ENCODE measurements at regions not wholly inside any gene's neighbourhood (a gene's known extent, or its start where the extent isn't known, plus 50 kb on each side); places are given as distances from the start of the nearest gene placed in this dataset.

DNA sequence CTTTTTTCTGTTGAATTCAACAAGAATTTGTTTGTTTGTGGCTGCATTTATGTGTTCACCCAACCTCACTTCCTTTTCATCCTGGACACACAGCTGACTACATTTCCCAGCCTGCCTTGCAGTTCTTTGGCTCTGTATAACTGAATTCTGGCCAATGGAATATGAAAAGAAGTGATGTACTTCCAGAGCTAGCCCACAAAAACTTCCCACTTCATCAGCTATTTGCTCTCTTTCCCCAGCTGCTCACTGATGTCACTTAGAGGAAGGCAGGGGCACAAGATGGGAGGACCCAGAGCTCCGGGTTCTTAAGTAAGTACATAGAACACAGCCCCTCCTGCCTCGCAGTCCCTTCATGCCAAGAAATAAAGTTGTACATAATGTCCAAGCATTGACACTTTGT lies 235.0 kb upstream of the FGGY start:
- Mint-ChIP-seq H3K4me1 (ENCODE audit: low read depth) (peaks cover 22% of the 10 kb centered on the region), H3K9me3 (ENCODE audit: low read depth) (peaks cover 3% of the 10 kb centered on the region), H3K27ac (ENCODE audit: unreplicated experiment) (peak overlapping the region; percentile 28), H3K4me3 (ENCODE audit: unreplicated experiment) (peak overlapping the region; percentile 65), H3K27me3 (ENCODE audit: low read depth) (no peaks in the 10 kb centered on the region), H3K36me3 (ENCODE audit: low read depth) (no peaks in the 10 kb centered on the region)
- TF ChIP-seq CTCF (IDR thresholded peaks at IDR 0.05) = no peak
- no peak for DNase-seq (ENCODE audit: low spot score)

DNA sequence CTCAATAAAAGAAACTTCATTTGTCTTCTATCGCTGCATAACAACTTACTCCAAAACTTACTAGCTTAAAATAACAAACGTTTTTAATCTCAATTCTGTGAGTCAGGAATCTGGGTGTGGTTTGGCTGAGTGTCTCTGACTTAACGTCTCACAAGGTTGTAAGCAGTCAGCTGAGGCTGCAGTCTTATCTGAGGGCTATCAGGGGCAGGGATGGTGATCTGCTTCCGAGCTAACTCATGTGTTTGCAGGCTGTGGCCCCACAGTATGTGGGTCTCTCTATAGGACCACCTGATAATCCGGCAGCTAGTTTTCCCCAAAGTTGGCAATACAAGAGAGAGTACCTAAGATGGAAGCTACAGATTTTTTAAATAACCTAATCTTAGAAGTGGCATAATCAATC lies 234.2 kb upstream of the FGGY start:
- Mint-ChIP-seq H3K4me1 (ENCODE audit: low read depth) (peaks cover 15% of the 10 kb centered on the region), H3K4me3 (ENCODE audit: unreplicated experiment) (no peak overlapping the region), H3K36me3 (ENCODE audit: low read depth) (no peaks in the 10 kb centered on the region), H3K27ac (ENCODE audit: unreplicated experiment) (no peak overlapping the region), H3K9me3 (ENCODE audit: low read depth) (peaks cover 3% of the 10 kb centered on the region), H3K27me3 (ENCODE audit: low read depth) (no peaks in the 10 kb centered on the region)
- TF ChIP-seq CTCF (IDR thresholded peaks at IDR 0.05) = no peak
- DNase-seq (ENCODE audit: low spot score) = no peak

DNA sequence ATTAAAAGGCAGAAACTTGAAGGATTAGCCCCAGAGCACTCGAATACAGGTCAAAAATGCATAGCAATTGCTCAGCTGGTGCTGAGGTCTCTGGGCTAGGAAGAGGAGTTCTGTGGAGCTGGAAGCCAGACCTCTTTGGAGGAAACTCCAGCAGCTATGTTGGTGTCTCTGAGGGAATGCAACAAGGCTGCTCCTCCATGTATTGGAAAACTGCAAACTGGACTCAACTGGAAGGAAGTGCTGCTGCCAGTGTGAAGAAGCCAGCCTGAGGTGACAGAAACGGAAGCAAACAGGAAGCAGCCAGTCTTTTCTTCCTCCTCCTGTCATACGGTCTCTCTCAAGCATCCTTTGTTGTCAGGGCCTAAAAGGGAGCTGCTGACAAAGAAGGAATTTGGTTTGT lies 233.4 kb upstream of the FGGY start:
- Mint-ChIP-seq H3K4me1 (ENCODE audit: low read depth) (peaks cover 12% of the 10 kb centered on the region), H3K27me3 (ENCODE audit: low read depth) (no peaks in the 10 kb centered on the region), H3K4me3 (ENCODE audit: unreplicated experiment) (no peak overlapping the region), H3K36me3 (ENCODE audit: low read depth) (no peaks in the 10 kb centered on the region), H3K27ac (ENCODE audit: unreplicated experiment) (no peak overlapping the region), H3K9me3 (ENCODE audit: low read depth) (peaks cover 3% of the 10 kb centered on the region)
- no peak for DNase-seq (ENCODE audit: low spot score)
- no peak for TF ChIP-seq CTCF (IDR thresholded peaks at IDR 0.05)

GRCh38 chr1:59064592-59064991 lies 232.3 kb upstream of the FGGY start:
- H3K4me3 Mint-ChIP-seq (ENCODE audit: unreplicated experiment) = no peak overlapping the region
- H3K9me3 Mint-ChIP-seq (ENCODE audit: low read depth) = peaks cover 3% of the 10 kb centered on the region
- DNase-seq (ENCODE audit: low spot score) = no peak
- TF ChIP-seq CTCF (IDR thresholded peaks at IDR 0.05) = no peak
- H3K4me1 Mint-ChIP-seq (ENCODE audit: low read depth) = peaks cover 12% of the 10 kb centered on the region
- no peaks in the 10 kb centered on the region for H3K27me3 Mint-ChIP-seq (ENCODE audit: low read depth)
- no peaks in the 10 kb centered on the region for H3K36me3 Mint-ChIP-seq (ENCODE audit: low read depth)
- no peak overlapping the region for H3K27ac Mint-ChIP-seq (ENCODE audit: unreplicated experiment)

GRCh38 chr1:59066236-59066635 lies 230.7 kb upstream of the FGGY start:
- no peak for DNase-seq (ENCODE audit: low spot score)
- Mint-ChIP-seq H3K36me3 (ENCODE audit: low read depth) (no peaks in the 10 kb centered on the region), H3K4me1 (ENCODE audit: low read depth) (peaks cover 12% of the 10 kb centered on the region), H3K4me3 (ENCODE audit: unreplicated experiment) (no peak overlapping the region), H3K27me3 (ENCODE audit: low read depth) (no peaks in the 10 kb centered on the region), H3K9me3 (ENCODE audit: low read depth) (peaks cover 3% of the 10 kb centered on the region), H3K27ac (ENCODE audit: unreplicated experiment) (no peak overlapping the region)
- no peak for TF ChIP-seq CTCF (IDR thresholded peaks at IDR 0.05)
